ENCODE measurements at regions not wholly inside any gene's neighbourhood (a gene's known extent, or its start where the extent isn't known, plus 50 kb on each side); places are given as distances from the start of the nearest gene placed in this dataset.

DNA sequence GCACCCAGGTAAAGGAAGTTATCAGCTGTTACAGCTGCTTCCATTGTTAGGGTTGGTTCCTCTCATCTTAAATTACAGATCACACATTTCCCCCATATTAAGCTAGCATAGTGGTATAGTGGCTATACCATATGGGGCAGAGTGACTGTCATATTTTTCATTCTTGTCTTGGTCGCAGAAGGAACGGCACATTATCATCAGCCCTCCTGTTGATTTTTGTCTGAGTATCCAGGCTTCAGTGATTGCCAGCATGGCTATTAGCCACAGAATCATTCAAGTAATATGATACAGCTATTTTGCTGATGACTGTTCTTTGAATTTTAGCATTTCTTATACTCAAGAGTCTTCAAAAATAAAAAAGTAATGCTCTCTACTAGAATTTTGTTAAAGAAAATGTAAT, 240.9 kb downstream of the LIG4 start:
- TF ChIP-seq, protein P1, sequence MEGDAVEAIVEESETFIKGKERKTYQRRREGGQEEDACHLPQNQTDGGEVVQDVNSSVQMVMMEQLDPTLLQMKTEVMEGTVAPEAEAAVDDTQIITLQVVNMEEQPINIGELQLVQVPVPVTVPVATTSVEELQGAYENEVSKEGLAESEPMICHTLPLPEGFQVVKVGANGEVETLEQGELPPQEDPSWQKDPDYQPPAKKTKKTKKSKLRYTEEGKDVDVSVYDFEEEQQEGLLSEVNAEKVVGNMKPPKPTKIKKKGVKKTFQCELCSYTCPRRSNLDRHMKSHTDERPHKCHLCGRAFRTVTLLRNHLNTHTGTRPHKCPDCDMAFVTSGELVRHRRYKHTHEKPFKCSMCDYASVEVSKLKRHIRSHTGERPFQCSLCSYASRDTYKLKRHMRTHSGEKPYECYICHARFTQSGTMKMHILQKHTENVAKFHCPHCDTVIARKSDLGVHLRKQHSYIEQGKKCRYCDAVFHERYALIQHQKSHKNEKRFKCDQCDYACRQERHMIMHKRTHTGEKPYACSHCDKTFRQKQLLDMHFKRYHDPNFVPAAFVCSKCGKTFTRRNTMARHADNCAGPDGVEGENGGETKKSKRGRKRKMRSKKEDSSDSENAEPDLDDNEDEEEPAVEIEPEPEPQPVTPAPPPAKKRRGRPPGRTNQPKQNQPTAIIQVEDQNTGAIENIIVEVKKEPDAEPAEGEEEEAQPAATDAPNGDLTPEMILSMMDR (IDR thresholded peaks at IDR 0.05), result no peak
- TF ChIP-seq POLR2A (IDR thresholded peaks at IDR 0.05), result no peak
